Breast epithelium (tissue), 3 donors: ENCODE measurements at regions not wholly inside any gene's neighbourhood (a gene's known extent, or its start where the extent isn't known, plus 50 kb on each side); places are given as distances from the start of the nearest gene placed in this dataset.

ENCODE experiments used
- CTCF ChIP-seq, 3 donors: fragments of 450-650 bp; IDR thresholded peaks; one replicate each; pipeline ENCODE4 v1.5.1; 2016 to 2017; ENCODE audit warnings: antibody characterized with exemption in 3 of 3, mild to moderate bottlenecking in 3 of 3, moderate library complexity in 3 of 3
- POLR2A ChIP-seq: fragments of 450-650 bp; IDR thresholded peaks from one replicate; pipeline ENCODE4 v1.6.1; 2016; ENCODE audit warnings: antibody characterized with exemption, mild to moderate bottlenecking, moderate library complexity
- POLR2AphosphoS5 ChIP-seq, 3 donors: sonication (generic); formaldehyde crosslinking; IDR thresholded peaks; one replicate each; pipeline ENCODE4 v1.6.1; 2017; ENCODE audit warnings: antibody characterized with exemption in 3 of 3

- TF ChIP-seq POLR2AphosphoS5 (IDR thresholded peaks at IDR 0.05): no peak
- no peak for TF ChIP-seq POLR2A
- no peak for TF ChIP-seq CTCF (IDR thresholded peaks at IDR 0.05)
Observed at GRCh38 chrX:130981836-130982235, 76.3 kb upstream of the ARHGAP36 start.
